SHP77 treated with DMSO at 0.1 percent for 48 hours (cell line): ENCODE measurements at regions not wholly inside any gene's neighbourhood (a gene's known extent, or its start where the extent isn't known, plus 50 kb on each side); places are given as distances from the start of the nearest gene placed in this dataset.
"Not testable (repeated sequence)": the region's sequence is repeated elsewhere in the genome, so short reads cannot be mapped to it uniquely, and the experiment has no call there.

ENCODE experiments used
- DNase-seq: peaks from one replicate; lab custom pipeline; 2025; lab: John Stamatoyannopoulos, UW

DNA sequence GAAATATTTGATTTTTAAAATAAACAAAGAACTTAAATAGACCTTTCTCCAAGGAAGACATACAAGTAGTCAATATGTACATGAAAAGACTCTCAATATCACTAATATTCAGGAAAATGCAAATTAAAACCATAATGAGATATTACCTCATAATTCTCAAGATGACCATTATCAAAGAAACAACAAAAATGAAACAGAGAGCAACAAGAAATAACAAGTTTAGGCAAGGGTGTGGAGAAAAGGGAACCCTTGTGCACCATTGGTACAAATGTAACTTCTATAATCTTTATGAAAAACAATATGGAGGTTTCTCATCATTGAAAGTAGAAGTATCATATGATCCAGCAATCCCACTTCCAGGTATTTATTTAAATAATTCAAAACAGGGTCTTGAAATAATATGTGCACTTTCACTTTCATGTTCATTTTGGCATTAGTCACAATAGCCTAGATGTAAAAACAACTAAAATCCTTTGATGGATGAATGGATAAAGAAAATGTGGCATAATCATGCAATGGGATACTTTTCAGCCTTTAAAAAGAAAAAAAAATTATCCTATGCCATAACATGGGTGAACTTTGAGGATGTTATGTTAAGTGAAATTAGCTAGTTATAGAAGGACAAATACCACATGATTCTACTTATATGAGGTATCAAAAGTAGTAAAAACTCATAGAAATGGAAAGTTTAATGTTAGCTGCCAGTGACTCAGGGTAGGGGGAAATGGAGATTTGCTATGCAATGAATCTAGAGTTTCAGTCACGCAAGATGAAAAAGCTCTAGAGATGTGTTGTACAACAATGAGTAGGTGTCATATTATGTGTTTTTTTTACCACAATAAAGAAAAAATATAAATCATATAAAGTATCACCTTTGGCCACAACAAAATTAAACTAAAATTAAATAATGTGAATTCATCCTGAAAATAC, 114.5 kb upstream of the LYPLAL1 start:
- DNase-seq, result no peak

DNA sequence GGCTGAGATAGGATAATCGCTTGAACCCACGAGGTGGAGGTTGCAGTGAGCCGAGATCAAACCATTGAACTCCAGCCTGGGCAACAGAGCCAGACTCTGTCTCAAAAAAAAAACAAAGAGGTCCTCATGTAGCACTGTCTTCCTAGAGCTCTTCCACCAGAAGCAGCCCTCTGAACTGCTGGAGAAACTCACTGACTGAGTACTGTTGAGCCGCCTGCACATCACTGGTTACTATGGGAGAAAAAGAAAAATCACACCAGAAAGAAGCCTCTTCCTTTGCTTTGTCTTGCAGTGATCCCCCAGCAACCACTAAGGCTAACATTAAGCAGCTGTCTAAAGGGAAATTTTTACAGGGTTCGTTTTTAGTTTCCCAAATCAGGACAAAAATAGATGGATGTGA, 112.9 kb upstream of the LYPLAL1 start:
- DNase-seq, result no peak

DNA sequence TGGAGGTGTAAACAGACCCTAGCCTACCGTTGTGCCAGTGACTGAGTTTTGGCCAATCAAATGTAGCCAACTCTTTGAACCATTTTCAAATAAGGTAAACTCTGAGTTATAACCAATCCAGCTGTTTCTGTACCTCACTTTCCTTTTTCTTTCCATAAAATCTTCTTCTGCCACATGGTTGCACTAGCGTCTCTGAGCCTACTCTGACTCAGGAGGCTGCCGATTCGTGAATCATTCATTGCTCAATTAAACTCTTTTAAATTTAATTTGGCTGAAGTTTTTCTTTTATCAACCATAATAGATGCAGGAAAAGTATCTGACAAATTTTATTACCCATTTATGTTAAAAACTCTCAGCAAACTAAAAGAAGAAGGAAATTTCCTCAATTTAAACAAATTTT, 111.5 kb upstream of the LYPLAL1 start:
- DNase-seq, result no peak

DNA sequence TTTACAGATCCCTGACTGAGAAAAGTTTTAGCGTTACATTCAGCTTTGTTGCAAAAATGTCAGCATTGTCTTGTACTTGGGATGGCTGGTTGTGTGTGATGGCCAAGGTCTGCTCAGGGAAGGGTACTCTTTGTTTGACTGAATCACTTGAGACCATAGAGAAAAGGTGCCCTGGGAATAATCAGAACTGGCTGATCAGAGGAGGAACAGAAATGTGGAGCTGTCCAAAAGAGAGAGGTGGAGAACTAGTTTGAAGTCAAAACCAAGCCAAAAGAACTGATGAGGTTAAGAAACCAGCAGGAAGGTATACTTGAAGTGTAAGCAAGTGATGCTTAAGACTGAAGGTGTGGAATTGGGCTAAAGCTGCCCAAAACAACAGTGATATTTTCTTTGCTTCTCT, 107.6 kb upstream of the LYPLAL1 start:
- DNase-seq, result no peak

DNA sequence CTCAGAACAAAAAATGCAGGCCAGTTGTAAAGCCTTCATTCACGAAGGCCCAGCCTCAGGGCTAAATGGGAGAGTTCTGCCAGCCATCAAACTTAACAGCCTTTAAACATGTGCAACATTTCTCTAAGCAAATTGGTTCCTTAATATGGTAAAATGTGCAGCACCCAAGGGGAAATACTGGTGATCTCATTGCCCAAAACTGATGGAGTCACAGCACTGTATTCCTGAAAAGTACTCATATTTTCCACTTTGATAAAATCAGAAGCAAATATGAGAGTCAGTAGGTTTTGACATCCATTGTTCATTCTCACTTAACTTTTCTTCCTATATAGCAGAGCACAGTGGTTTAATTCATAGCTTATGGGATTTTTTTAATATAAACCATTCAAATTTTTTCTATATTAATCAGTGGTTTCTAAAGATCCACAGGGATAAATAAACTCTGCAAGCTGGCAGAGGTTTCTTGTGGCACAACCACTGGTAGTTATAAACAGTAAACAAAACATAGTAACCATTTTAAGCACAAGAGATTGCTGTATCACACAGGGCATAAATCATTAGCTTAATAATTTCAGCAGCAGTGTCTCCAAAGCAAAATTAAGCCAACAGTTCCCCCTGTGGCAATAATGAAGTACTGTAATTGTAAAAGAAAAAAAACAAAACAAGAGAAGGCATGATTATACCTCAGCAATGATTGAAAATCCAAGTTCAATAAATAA, 106.9 kb upstream of the LYPLAL1 start:
- no peak for DNase-seq

DNA sequence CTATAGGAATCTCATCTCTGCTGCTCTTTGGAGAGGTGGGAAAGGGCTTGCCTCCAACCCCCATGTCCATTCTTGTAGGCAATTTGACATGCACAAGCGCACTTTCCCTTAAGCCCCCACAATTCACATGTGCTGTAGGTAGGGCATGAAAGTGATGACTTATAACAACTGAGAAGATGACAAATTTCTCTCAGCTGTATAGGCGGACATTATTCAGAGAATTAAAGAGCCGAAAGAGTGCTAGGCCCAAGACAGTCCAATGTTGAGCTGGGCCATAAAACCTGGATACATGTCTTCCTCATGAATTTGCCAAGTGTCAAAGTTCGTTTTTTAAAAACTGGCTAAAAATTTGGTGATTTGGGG, 106.3 kb upstream of the LYPLAL1 start:
- DNase-seq, result no peak

DNA sequence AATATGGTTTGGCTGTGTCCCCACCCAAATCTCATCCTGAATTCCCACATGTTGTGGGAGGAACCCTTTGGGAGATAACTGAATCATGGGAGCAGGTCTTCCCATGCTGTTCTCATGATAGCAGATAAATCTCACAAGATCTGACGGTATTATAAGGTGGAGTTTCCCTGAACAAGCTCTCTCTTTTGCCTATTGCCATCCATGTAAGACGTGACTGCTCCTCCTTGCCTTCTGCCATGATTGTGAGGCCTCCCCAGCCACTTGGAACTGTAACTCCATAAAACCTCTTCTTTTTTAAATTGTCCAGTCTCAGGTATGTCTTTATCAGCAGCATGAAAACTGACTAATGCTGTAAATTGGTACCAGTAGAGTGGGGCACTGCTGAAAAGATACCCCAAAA, 103.3 kb upstream of the LYPLAL1 start:
- DNase-seq, result not testable (repeated sequence)

DNA sequence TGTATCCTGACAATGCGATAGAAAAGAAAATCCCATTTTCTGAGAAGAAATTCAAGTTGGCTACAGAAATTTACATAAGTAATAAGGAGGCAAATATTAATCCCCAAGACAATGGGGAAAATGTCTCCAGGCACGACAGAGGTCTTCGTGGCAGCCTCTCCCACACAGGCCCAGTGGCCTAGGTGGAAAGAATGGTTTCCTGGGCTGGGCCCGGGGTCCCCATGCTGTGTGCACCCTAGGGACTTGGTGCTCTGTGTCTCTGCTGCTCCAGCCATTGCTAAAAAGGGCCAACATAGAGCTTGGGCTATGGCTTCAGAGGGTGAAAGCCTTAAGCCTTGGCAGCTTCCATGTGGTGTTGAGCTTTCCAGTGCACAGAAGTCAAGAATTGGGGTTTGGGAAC, 102.5 kb upstream of the LYPLAL1 start:
- DNase-seq, result no peak

DNA sequence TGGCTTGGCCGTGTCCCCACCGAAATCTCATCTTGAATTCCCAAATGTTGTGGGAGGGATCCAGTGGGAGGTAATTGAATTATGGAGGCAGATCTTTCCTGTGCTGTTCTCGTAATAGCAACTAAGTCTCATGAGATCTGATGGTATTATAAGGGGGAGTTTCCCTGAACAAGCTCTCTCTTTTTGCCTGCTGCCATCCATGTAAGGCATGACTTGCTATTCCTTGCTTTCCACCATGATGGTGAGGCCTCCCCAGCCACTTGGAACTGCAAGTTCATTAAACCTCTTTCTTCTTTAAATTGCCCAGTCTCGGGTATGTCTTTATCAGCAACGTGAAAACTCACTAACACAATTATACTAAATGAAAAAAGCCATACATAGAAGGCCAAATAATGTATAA, 101.3 kb upstream of the LYPLAL1 start:
- no peak for DNase-seq

DNA sequence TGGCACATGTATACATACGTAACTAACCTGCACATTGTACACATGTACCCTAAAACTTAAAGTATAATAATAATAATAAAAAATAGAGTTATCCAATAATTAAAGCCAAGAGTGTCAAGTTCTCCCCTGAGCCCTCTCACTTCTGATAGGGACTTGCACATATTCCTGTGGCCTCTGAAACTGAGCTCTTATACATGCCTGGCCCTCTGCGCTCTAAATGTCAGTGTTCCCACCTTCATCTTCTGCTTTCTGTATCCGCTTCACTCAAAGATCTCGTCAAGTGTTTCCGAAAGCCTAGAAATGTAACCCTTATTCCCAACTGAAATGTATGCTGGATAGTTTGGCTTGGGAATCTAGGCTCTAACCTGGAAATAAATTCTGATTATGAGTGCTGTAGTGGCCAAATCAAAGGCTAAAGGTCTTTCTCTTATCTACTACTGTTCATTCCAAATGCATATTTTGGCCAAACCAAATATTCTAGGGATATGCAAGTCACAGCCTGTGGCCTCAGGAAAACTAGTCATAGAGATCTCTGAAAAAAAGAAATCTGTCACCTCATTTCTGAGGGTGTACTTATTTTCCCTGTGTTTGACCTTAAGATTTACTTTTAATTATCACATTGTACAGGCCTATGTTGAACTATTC, 99.5 kb upstream of the LYPLAL1 start:
- no peak for DNase-seq

DNA sequence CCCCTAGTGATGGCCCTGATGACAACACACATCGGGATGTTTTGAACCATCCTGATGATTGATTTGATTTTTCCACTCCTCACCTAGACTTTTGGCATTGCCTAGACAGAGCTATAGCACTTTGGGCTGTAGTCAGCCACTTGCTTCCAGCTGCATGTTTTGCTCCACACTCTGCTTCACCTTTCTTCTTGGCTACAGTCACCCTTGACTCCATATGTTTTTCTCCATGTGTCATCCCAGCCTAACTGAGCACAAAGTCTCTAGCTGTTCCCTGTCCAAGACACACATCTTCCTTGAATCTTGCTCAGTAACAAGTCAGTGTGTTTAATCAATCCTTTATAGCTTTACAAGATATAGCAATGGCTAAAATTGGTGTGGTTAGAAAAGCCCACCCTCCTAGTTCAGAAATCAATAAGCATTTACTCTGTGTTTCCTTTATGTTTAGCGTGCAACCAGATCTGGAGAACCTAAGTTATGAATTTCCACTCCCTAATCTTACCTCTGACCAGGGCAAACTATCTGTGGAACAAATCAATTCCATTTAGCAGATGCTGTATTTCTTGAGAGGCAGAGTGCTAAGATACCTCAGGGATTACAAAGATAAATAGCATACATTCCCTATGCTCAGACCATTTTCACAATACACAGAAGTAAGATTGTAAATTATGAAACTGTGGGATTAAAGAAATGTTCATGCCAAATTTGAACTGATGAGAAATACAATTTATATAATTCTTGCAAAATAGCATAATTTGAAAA, 98.4 kb upstream of the LYPLAL1 start:
- no peak for DNase-seq

DNA sequence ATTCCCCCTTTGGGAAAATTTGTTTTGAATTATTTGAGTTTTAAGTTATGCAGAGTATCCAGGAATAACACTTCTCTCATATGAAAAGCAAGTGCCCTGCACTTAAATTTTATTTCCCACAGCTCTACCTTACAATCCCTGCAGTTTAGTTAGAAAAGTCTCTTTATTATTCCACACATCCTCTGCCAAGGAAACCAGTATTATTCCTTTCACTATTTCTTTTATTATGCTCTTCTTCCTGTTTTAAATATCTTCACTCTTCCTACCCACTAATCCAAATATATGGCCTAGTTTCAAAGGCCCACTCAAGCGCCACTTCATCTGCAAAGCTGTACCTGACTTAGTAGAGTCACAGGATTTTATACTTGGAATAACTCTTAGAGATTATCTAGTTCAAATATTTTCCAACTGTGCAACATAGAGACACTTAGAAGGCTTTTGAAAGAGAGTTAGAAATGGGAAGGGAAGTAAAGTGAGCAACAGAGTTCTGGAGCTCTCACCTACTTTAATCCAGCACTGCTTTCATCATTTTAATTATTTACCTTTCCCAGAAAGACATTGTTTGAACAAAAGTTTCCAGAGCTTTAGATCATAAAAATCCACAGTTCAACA, 97.2 kb upstream of the LYPLAL1 start:
- DNase-seq, result no peak

DNA sequence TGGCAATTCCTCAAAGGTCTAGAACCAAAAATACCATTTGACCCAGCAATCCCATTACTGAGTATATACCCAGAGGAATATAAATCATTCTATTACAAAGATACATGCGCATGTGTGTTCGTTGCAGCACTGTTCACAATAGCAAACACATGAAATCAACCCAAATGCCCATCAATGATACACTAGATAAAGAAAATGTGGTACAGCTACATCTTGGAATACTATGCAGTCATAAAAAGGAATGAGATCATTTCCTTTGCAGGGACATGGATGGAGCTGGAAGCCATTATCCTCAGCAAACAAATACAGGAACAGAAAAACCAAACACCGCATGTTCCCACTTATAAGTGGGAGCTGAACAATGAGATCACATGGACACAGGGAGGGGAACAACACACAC, 95.9 kb upstream of the LYPLAL1 start:
- DNase-seq, result not testable (repeated sequence)

DNA sequence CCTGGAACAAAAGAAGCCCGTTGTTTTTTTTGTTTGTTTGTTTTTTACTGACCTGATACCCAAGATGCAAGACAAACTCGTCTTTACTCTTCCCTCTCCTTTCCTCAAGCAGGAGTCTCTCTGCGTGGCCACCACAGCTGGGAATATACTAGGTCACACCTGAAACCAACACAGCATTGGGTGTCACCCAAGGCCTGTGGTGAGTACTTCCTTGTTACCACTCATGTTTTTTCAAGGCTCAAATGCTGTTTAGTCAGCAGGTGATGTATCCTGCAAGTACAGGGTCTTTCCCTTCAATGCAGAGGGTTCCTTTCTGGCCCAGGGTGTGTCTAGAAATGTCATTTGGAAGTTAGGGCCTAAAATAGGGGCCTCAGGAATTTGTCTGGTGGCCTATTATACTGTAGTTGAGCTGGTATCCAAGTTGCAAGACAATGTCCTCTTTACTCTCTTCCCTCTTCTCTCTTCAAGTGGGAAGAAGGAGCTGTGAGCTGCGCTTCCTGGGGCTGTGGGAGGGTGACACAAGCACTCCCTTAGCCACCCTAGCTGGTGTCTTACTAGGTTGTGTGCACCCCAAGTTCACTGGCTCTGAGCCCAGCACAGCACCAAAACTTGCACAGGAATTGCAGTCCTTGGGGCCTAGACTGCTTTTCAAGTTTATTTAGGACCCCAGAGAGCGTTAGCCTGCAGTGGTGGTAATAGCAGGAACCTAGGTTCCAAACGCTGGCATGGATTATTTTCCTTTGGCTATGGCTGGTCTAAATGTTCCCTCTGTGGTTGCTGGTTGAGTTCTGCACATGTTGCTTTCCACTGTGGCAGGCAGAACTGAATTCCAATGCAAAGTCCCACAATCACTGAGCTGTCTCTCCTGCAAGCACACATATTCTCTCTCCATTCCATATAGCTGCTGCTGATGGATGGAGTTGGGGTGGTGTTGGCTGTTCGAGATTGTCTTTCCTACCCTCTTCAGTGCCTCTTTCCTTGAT, 91.4 kb upstream of the LYPLAL1 start:
- no peak for DNase-seq

DNA sequence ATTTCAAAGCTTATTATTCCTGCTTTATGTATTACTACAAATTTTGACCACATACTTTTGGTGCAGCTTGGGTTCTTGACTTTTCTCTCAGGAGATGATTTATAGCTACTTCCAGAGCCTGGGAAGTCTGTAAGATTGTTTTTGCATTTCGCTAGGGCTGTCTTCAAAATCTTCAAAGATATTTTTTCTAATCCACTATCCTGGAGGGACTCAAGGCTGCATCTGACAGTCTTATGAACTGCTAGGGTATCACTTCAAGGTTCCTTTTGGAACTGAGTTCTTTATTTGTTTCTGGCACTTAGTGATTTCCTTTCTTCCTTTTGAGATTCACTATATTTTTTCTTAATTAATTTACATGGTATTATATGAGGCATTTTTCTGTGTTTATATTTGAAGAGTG, 90.0 kb upstream of the LYPLAL1 start:
- no peak for DNase-seq

DNA sequence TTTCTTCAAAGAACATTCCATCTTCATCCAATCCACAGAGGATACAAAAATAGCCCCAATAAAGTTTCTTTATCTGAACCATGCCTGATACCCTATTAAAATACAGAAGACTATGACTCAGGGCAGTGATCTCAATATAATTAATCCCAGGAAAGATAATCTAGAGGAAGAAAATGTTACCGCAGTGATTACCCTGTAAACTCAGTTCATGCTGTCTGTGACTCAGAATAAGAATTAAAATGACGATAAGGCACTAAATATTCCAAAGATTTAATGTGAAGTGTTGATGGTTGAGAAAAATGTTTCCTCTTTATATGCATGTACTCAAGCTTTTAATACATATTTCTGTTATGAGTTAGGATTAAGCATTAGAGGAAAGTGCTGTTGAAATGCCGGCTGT, 88.6 kb upstream of the LYPLAL1 start:
- DNase-seq, result no peak

DNA sequence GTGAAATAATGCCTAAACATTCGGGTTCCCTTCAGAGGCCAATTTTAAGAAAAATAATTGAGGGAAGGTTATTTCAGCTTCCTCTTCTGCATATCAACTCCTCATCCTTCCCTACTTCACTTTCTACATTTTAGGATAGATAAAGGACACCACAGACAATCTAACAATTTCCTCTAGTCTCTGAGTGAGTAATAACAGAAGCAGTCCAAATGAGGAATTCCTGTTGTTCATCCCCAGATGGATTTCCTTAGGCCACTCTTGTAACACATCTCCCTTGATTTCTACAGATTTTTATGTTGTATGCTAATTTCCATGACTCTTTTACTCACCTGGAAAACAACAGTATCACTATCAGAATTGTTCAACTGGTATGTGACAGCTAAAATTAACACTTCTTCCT, 87.7 kb upstream of the LYPLAL1 start:
- no peak for DNase-seq

DNA sequence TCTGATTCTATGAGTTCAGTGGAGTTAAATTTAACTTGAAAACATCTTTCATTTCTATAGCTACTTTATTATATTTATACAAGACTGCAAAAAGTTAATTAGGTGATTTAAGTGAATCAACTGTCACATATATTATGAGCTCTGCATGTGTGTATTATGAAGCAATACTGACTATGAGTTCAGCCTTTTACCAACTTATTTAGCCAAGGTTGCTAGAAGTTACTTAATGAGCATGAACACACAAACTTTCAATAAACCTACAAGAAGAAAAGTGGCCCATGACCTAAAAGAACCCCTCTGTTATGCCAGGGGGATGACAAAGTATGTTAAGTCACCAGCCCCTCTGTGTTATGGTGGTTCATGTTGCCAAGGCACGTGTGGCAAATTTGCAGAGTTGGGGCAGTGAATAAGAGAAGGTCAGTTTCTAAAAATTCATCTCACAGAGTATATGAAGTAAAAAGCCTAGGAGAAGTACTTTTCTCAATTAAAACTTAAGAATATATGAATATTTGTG, 86.7 kb upstream of the LYPLAL1 start:
- DNase-seq, result no peak

DNA sequence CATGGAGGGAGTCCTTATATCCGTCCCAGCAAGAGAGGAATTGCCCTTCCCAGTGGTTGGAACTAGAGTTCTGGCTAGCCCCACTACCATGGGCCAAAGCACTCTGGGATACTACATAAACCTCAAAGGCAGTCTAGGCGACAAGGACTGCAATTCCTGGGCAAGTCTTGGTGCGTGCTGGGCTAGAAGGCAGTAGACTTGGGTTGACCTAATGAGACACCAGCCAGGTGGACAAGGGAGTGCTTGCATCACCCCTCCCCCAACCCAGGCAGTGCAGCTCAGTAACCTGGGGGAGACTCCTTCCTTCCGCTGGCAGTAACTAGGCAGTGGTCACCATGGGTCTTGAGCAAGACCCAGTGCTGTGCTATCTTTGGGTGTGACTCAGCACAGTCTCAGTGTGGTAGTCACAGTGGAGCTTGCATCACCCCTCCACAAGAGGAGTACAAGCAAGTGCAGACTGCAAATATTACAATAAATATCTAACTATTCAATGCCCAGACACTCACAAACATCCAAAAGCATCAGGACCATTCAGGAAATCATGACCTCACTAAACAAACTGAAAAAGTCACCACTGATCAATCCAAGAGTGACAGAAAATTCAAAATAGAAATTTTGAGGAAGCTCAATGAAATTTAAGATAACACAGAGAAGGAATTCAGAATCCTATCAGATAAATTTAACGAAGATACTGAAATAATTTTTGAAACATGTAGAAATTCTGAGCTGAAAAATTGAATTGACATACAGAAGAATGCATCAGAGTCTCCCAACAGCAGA, 84.7 kb upstream of the LYPLAL1 start:
- no peak for DNase-seq

DNA sequence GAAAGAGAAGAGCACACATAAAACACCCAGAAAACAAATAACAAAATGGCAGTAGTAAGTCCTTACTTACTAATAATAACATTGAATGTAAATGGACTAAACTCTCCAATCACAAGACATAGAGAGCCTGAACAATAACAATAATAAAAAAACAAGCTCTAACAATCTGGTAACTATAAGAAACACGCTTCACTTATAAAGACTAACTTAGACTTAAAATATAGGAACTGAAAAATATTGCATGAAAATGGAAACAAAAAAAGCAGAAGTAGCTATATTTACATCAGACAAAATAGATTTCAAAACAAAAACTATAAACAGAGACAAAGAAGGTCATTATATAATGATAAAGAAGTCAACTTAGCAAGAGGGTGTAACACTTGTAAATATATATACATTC, 83.1 kb upstream of the LYPLAL1 start:
- no peak for DNase-seq
